ENCODE measurements at regions not wholly inside any gene's neighbourhood (a gene's known extent, or its start where the extent isn't known, plus 50 kb on each side); places are given as distances from the start of the nearest gene placed in this dataset.
A peak's percentile ranks its signal among the peaks of the same experiment; 100 is the strongest.

GRCh38 chr18:33495278-33495677, 54.8 kb upstream of the CCDC178 start:
- TF ChIP-seq TAF1 (IDR thresholded peaks at IDR 0.05; ENCODE audit: low read depth) (no peak), FOXM1 (IDR thresholded peaks at IDR 0.05; ENCODE audit: borderline replicate concordance, low read depth) (no peak), CEBPB (IDR thresholded peaks at IDR 0.05) (no peak), RAD21 (IDR thresholded peaks at IDR 0.05; ENCODE audit: low read depth) (peak; percentile 81), EGR1 (IDR thresholded peaks at IDR 0.05) (no peak), EP300 (IDR thresholded peaks at IDR 0.05; ENCODE audit: borderline replicate concordance) (no peak)
